ENCODE measurements at regions not wholly inside any gene's neighbourhood (a gene's known extent, or its start where the extent isn't known, plus 50 kb on each side); places are given as distances from the start of the nearest gene placed in this dataset.

DNA sequence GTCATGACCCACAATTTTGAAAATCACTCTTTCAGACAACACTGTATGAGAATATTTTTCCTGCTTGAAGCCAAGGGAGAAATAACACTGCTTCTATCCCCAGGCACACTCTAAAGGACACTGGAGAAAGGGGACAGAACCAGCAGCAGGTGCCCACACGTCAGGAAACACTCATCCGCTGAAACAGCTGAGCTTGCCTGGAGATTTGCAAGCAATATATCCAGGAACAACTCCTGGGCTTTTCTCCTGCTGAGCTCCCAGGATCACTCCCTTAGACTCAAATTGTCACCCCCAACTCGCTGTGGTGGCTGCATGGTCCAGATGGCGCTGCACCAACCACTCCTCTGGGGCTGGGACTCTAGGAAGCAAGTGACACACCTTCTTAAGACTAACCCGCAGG is 186.7 kb downstream of the ARL4C start:
- TF ChIP-seq, protein P1, sequence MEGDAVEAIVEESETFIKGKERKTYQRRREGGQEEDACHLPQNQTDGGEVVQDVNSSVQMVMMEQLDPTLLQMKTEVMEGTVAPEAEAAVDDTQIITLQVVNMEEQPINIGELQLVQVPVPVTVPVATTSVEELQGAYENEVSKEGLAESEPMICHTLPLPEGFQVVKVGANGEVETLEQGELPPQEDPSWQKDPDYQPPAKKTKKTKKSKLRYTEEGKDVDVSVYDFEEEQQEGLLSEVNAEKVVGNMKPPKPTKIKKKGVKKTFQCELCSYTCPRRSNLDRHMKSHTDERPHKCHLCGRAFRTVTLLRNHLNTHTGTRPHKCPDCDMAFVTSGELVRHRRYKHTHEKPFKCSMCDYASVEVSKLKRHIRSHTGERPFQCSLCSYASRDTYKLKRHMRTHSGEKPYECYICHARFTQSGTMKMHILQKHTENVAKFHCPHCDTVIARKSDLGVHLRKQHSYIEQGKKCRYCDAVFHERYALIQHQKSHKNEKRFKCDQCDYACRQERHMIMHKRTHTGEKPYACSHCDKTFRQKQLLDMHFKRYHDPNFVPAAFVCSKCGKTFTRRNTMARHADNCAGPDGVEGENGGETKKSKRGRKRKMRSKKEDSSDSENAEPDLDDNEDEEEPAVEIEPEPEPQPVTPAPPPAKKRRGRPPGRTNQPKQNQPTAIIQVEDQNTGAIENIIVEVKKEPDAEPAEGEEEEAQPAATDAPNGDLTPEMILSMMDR (IDR thresholded peaks at IDR 0.05; ENCODE audit: low read length): no peak
- no peak for TF ChIP-seq EZH2 (IDR thresholded peaks at IDR 0.05; ENCODE audit: borderline replicate concordance, low read length)
